Endothelial cell (in vitro differentiated cells): ENCODE measurements at regions not wholly inside any gene's neighbourhood (a gene's known extent, or its start where the extent isn't known, plus 50 kb on each side); places are given as distances from the start of the nearest gene placed in this dataset.

Experiments used
- DNase-seq: peaks from one replicate; pipeline ENCODE4 v3.0.0; 2021; ENCODE audit warnings: low spot score
- H3K27ac Mint-ChIP-seq: one replicate; pipeline ENCODE4 v1.8.0; 2021; ENCODE audit warnings: mixed read lengths, inconsistent platforms; ENCODE audit not compliant: unreplicated experiment
- H3K27me3 Mint-ChIP-seq: one replicate; pipeline ENCODE4 v1.8.0; 2021; ENCODE audit warnings: mild to moderate bottlenecking, moderate library complexity, mixed read lengths, inconsistent platforms; ENCODE audit not compliant: unreplicated experiment
- H3K36me3 Mint-ChIP-seq: one replicate; pipeline ENCODE4 v1.8.0; 2021; ENCODE audit warnings: mild to moderate bottlenecking, low read depth, mixed read lengths, inconsistent platforms; ENCODE audit not compliant: unreplicated experiment
- H3K4me1 Mint-ChIP-seq: one replicate; pipeline ENCODE4 v1.8.0; 2021; ENCODE audit warnings: mild to moderate bottlenecking, mixed read lengths, inconsistent platforms; ENCODE audit not compliant: unreplicated experiment
- H3K4me3 Mint-ChIP-seq: one replicate; pipeline ENCODE4 v1.8.0; 2021; ENCODE audit warnings: mild to moderate bottlenecking, mixed read lengths, inconsistent platforms; ENCODE audit not compliant: unreplicated experiment
- H3K9me3 Mint-ChIP-seq: one replicate; pipeline ENCODE4 v1.8.0; 2021; ENCODE audit warnings: mixed read lengths, inconsistent platforms; ENCODE audit not compliant: unreplicated experiment
- CTCF ChIP-seq: fragments of 200-600 bp; sonication (generic); IDR thresholded peaks from one replicate; pipeline ENCODE4 v1.5.0; 2021; ENCODE audit warnings: antibody characterized with exemption; ENCODE audit not compliant: unreplicated experiment

DNA sequence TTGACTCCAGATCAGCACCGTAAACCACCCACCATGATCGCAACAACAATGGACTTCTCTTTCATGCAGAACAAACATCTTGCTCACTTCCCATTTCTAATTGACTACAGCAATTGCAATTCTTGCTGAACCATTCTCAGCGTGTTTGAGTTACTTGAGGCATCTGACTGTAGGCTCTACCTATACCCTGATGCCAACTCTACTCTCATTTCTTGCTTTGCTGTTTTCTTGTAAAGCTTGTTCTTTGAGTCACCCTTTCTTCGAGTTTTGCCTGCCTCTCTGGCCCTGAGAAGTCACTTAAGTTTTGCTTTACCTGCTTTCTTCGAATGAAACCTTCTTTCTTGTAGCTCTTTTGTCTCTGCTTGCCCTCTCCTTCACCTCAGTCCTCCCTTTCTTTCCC is 160.5 kb upstream of the RND3 start:
- Mint-ChIP-seq H3K9me3 (no peaks in the 10 kb centered on the region), H3K4me3 (no peak overlapping the region), H3K4me1 (peaks cover 23% of the 10 kb centered on the region), H3K27me3 (no peaks in the 10 kb centered on the region), H3K27ac (no peak overlapping the region), H3K36me3 (no peaks in the 10 kb centered on the region)
- no peak for TF ChIP-seq CTCF
- DNase-seq, result no peak

GRCh38 chr2:150646746-150647145 is 159.3 kb upstream of the RND3 start:
- H3K9me3 Mint-ChIP-seq, result no peaks in the 10 kb centered on the region
- DNase-seq, result no peak
- no peak overlapping the region for H3K4me3 Mint-ChIP-seq
- TF ChIP-seq CTCF, result no peak
- H3K27ac Mint-ChIP-seq, result no peak overlapping the region
- peaks cover 23% of the 10 kb centered on the region for H3K4me1 Mint-ChIP-seq
- no peaks in the 10 kb centered on the region for H3K36me3 Mint-ChIP-seq
- no peaks in the 10 kb centered on the region for H3K27me3 Mint-ChIP-seq

DNA sequence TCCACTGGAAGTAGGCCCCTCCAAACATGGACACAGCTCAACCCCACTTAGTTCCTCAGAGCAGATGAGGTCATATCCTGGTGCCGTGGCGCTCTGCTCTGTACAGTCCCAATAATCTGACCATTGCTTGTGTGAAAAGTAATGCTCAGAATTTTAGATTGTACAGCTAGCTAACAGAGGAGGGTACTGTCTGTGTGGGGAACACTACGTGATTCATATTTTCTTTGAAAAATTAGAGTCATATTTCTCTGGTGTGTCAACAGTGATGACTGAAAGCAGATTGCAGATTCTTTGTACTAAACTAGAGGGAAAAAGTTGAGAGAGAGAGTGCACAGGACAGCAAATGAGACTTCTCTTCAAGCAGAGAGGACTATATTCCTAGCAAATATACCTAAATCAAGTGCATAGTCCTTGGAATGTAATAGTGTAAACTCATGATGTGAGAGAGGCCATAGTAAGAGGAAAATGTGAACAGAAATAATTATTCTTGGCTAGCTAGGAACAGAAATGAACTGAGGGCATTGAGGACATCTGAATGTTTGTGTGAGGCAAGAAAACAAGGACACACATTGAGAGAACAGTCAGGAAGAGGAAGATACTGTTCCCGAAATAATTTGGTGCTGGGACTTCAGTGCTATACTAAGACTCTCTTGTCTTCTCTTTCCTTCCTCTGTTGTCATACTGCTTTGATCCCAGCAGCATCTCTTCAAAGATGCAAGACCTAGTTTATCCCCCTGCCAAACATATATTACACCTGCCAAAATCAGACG is 157.0 kb upstream of the RND3 start:
- Mint-ChIP-seq H3K4me3 (no peak overlapping the region), H3K36me3 (no peaks in the 10 kb centered on the region), H3K27me3 (no peaks in the 10 kb centered on the region), H3K4me1 (peaks cover 23% of the 10 kb centered on the region), H3K9me3 (no peaks in the 10 kb centered on the region), H3K27ac (peak overlapping the region; percentile 21)
- no peak for DNase-seq
- TF ChIP-seq CTCF, result no peak

DNA sequence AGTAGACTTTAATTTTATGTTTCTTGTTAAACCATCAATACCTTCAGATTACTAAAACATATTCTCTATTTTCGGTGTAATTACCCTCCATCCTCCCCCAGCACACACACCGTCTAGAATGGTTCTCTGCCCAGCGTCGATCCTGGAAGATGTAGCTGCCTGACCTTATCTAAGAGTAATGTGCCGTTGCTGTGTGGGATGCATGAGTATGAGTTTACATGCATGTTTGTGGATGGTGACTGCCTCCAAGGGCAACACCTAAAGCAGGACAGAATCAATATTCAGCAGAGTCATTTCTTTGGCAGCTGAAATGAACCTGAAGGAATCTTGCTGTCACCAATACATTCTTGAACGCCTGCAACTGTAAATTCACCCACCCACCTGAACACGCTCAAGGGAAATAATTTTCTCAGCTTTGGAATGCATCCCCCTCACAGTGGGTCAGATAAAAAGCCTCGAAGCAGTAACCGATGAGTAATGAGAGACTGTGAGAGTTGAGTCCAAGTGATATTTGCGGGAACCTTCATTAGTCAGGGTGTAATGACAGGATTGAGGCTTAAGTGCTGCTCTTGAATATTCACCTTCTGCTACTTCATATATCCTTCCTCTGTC is 155.8 kb upstream of the RND3 start:
- no peaks in the 10 kb centered on the region for H3K27me3 Mint-ChIP-seq
- no peak overlapping the region for H3K27ac Mint-ChIP-seq
- no peak for DNase-seq
- H3K4me1 Mint-ChIP-seq, result peaks cover 23% of the 10 kb centered on the region
- H3K36me3 Mint-ChIP-seq, result no peaks in the 10 kb centered on the region
- no peak overlapping the region for H3K4me3 Mint-ChIP-seq
- no peak for TF ChIP-seq CTCF
- no peaks in the 10 kb centered on the region for H3K9me3 Mint-ChIP-seq

DNA sequence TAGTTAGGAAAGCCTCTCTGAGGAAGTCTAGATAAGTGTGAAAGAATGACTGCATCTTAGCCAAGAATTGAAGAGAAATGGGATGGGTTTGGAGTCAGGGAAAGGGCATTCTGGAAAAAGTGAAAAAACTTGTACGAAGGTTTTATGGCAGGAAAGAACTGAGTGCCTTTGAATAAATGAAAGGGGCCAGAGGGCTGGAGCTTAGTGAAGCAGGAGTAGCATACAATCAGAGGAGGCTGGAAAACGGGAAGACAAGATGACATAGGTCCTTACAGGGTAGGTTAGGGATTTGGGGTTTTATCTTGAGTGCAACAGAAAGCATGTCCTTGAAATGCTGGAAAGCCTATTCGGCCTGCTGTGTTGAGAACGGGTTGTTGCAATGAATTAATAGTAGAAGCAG is 152.6 kb upstream of the RND3 start:
- Mint-ChIP-seq H3K4me1 (peaks cover 8% of the 10 kb centered on the region), H3K9me3 (no peaks in the 10 kb centered on the region), H3K36me3 (no peaks in the 10 kb centered on the region), H3K27ac (no peak overlapping the region), H3K27me3 (no peaks in the 10 kb centered on the region), H3K4me3 (no peak overlapping the region)
- no peak for DNase-seq
- TF ChIP-seq CTCF, result no peak
